ENCODE measurements at regions not wholly inside any gene's neighbourhood (a gene's known extent, or its start where the extent isn't known, plus 50 kb on each side); places are given as distances from the start of the nearest gene placed in this dataset.

DNA sequence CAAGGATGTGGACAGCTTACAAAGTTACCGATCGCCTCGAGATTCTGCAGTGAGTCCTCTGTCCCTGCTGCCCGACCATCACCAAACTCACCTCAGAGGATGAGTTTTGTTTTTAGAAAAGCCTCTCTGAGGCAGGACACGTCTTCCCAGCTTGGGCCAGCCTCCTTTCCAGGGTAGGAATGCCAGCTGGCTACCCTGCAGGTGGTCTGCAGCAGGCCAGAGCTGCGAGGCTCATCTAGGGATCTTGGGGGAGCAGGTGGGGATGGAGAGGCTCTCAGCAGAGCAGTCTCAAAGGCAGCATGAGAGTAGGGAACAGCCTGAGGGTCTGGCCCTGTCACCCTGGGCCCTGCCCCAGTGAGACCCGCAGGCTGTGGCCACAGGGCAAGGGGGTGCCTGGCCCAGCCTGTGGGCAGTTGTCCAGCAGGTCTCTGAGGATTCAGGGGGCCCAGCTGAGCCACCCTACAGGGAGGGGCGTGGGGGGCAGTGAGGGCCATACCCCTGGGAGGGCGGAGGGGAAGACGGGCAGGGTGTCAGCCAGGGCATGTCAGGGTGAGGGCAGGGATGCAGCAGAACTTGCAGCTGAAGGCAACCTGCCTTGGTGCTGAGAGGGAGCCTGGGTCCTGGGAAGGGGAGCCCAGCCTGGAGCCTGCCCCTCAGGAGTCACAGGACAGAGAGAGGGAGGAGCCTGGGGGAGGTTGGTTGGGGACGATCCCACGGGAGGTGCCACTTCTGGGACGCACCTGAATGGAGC lies 57.3 kb upstream of the TPM4 start:
- 6% methylated on average over 12 of the region's 13 CpGs for WGBS (ENCODE audit: insufficient coverage, low coverage, missing lambda C conversion rate)
- Histone ChIP-seq H3K79me2 (ENCODE audit: control insufficient read depth, insufficient read depth, low read length) (no peaks in the 10 kb centered on the region), H3K36me3 (ENCODE audit: control insufficient read depth, insufficient read depth, low read length) (no peaks in the 10 kb centered on the region), H3K4me3 (no peak overlapping the region), H2AFZ (ENCODE audit: low read depth, low read length) (no peak overlapping the region), H3K27ac (ENCODE audit: extremely low read depth, low read depth, low read length) (no peak overlapping the region), H3K4me1 (replicated peaks in 1 of 2; ENCODE audit: control insufficient read depth in 2 of 2, insufficient read depth in 2 of 2, low read length in 2 of 2) (peaks cover 0 to 9% of the 10 kb centered on the region in 2 experiments; a peak in 1 of 5 replicates), H3K27me3 (ENCODE audit: control insufficient read depth in 2 of 2, insufficient read depth in 2 of 2, low read length in 2 of 2) (peaks cover 0 to 16% of the 10 kb centered on the region in 2 experiments; a peak in 2 of 5 replicates), H3K4me2 (ENCODE audit: insufficient read depth, low read length) (no peak overlapping the region), H3K9ac (ENCODE audit: insufficient read depth in 1 of 2, low read depth in 2 of 2, low read length in 2 of 2) (peak overlapping the region in 1 of 2 experiments; percentile 26; a peak in 1 of 4 replicates), H4K20me1 (replicated peaks; ENCODE audit: control insufficient read depth, insufficient read depth, low read length) (no peaks in the 10 kb centered on the region; the same call in 1 of the 2 replicates), H3K9me1 (ENCODE audit: control insufficient read depth, insufficient read depth, low read length) (peaks cover 5% of the 10 kb centered on the region), H3K9me3 (replicated peaks; ENCODE audit: control insufficient read depth, insufficient read depth, low read depth, low read length) (no peaks in the 10 kb centered on the region)
- no peak for DNase-seq (ENCODE audit: extremely low read depth in 1 of 4, low spot score in 3 of 4)
- FAIRE-seq = no peak
- TF ChIP-seq BCL6 (CRISPR knock-in tag; IDR thresholded peaks at IDR 0.05) = no peak
- TF ChIP-seq FOXP1 (CRISPR knock-in tag; IDR thresholded peaks at IDR 0.05) = no peak
- TF ChIP-seq ETS2 (tag; IDR thresholded peaks at IDR 0.05; ENCODE audit: borderline replicate concordance, poor library complexity, severe bottlenecking) = no peak
- TF ChIP-seq MYC (IDR thresholded peaks at IDR 0.05; ENCODE audit: low read depth, low read length) = no peak
- no peak for TF ChIP-seq MYC (CRISPR knock-in tag; IDR thresholded peaks at IDR 0.05; ENCODE audit: borderline replicate concordance, low read depth)
- no peak for TF ChIP-seq SRSF1 (IDR thresholded peaks at IDR 0.05; ENCODE audit: low read depth, low read length)
- no peak for TF ChIP-seq ETV6 (IDR thresholded peaks at IDR 0.05; ENCODE audit: borderline replicate concordance in 1 of 2, low read depth in 2 of 2, low read length in 1 of 2)
- no peak for TF ChIP-seq ETV6 (CRISPR knock-in tag; IDR thresholded peaks at IDR 0.05; ENCODE audit: borderline replicate concordance)
- no peak for TF ChIP-seq ZNF124 (CRISPR knock-in tag; IDR thresholded peaks at IDR 0.05)
- no peak for TF ChIP-seq ZNF184 (CRISPR knock-in tag; IDR thresholded peaks at IDR 0.05)
- TF ChIP-seq ZNF174 (CRISPR knock-in tag; IDR thresholded peaks at IDR 0.05) = no peak
- CTCF ChIA-PET (ENCODE audit: low intra/inter-chr PET ratio) = interaction anchor here (0.5 kb wide), 1 partner anchor 148 kb away, joined by 3 read pairs; no protein-coding TSS in a partner anchor
- no peak for ATAC-seq
- POLR2A ChIA-PET = interaction anchor here (0.9 kb wide), 1 partner anchor 8 kb away, joined by 3 read pairs; no protein-coding TSS in a partner anchor
- in situ Hi-C loops (cut with MboI) (no loop called here), intact Hi-C loops (cut with micrococcal nuclease) (no loop called here)
- BruUV-seq (replicated peaks) = no TSS peak
